ENCODE measurements at regions not wholly inside any gene's neighbourhood (a gene's known extent, or its start where the extent isn't known, plus 50 kb on each side); places are given as distances from the start of the nearest gene placed in this dataset.

- TF ChIP-seq, protein P1, sequence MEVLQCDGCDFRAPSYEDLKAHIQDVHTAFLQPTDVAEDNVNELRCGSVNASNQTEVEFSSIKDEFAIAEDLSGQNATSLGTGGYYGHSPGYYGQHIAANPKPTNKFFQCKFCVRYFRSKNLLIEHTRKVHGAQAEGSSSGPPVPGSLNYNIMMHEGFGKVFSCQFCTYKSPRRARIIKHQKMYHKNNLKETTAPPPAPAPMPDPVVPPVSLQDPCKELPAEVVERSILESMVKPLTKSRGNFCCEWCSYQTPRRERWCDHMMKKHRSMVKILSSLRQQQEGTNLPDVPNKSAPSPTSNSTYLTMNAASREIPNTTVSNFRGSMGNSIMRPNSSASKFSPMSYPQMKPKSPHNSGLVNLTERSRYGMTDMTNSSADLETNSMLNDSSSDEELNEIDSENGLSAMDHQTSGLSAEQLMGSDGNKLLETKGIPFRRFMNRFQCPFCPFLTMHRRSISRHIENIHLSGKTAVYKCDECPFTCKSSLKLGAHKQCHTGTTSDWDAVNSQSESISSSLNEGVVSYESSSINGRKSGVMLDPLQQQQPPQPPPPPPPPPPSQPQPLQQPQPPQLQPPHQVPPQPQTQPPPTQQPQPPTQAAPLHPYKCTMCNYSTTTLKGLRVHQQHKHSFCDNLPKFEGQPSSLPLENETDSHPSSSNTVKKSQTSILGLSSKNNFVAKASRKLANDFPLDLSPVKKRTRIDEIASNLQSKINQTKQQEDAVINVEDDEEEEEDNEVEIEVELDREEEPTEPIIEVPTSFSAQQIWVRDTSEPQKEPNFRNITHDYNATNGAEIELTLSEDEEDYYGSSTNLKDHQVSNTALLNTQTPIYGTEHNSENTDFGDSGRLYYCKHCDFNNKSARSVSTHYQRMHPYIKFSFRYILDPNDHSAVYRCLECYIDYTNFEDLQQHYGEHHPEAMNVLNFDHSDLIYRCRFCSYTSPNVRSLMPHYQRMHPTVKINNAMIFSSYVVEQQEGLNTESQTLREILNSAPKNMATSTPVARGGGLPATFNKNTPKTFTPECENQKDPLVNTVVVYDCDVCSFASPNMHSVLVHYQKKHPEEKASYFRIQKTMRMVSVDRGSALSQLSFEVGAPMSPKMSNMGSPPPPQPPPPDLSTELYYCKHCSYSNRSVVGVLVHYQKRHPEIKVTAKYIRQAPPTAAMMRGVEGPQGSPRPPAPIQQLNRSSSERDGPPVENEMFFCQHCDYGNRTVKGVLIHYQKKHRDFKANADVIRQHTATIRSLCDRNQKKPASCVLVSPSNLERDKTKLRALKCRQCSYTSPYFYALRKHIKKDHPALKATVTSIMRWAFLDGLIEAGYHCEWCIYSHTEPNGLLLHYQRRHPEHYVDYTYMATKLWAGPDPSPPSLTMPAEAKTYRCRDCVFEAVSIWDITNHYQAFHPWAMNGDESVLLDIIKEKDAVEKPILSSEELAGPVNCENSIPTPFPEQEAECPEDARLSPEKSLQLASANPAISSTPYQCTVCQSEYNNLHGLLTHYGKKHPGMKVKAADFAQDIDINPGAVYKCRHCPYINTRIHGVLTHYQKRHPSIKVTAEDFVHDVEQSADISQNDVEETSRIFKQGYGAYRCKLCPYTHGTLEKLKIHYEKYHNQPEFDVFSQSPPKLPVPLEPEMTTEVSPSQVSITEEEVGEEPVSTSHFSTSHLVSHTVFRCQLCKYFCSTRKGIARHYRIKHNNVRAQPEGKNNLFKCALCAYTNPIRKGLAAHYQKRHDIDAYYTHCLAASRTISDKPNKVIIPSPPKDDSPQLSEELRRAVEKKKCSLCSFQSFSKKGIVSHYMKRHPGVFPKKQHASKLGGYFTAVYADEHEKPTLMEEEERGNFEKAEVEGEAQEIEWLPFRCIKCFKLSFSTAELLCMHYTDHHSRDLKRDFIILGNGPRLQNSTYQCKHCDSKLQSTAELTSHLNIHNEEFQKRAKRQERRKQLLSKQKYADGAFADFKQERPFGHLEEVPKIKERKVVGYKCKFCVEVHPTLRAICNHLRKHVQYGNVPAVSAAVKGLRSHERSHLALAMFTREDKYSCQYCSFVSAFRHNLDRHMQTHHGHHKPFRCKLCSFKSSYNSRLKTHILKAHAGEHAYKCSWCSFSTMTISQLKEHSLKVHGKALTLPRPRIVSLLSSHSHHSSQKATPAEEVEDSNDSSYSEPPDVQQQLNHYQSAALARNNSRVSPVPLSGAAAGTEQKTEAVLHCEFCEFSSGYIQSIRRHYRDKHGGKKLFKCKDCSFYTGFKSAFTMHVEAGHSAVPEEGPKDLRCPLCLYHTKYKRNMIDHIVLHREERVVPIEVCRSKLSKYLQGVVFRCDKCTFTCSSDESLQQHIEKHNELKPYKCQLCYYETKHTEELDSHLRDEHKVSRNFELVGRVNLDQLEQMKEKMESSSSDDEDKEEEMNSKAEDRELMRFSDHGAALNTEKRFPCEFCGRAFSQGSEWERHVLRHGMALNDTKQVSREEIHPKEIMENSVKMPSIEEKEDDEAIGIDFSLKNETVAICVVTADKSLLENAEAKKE (CRISPR knock-in tag; IDR thresholded peaks at IDR 0.05), result no peak
Measured at GRCh38 chr15:81863162-81863561, 182.7 kb downstream of the MEX3B start (continued).

DNA sequence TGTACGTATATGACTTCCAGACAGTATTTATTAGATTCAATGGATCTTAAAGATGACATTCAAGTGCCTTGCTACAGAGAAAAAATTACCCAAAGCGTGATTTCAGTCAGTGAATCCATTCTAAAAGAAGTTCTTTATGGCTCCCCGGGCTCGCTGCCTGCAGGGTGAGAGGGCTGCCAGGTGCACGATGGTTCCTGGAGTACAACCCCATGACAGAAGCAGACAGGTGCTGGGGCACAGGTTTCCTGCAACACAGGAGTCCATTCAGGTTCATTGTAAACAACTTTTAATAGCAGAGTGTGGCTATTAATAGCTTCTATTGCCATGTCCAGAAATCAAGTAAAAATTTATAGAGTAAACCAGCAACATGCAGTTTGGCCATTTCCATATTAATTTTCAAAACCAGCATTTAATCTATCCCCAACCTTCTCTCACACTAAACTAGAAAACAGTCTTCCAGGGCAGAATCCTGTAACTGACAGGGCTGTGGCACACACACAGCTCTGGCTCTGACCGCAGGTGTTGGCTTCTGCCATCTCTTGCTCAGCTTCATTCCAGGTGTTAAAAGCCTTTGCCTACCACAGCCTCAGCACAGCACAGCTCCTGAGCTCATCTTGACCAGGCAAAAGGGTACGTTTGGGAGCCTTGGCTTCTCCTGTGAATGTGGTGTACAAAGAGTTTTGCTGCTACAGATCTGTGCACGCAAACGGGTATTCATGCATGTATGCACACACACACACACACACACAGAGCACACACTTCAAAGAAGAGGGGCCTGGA, 185.9 kb downstream of the MEX3B start:
- no peaks in the 10 kb centered on the region; the same call in 2 of the 3 replicates for H3K4me1 Mint-ChIP-seq
- peaks cover 6% of the 10 kb centered on the region; the same call in 1 of the 2 replicates for H3K9me2 ChIP-seq (ENCODE audit: insufficient read depth)

DNA sequence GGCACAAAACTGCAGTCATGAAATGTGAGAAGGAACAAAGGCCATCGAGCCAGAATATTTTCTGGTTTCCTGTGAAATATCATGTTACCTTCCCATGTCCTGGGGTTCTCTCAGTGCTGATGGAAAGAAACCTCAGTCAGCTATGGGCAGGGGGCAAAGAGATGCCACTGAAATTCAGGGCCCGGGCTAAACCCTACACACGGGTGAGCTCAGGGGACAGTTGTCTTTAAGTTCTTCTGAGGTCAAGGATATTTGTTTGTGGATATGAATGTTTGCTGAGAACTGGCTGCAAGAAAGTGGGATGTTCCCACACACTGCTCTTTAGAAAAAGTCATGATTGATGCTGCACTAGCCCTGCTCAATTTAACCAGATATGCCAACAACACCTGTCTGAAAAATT, 187.2 kb downstream of the MEX3B start:
- Mint-ChIP-seq H3K36me3 (ENCODE audit: low read depth) (no peaks in the 10 kb centered on the region; the same call in 2 of the 3 replicates), H3K27ac (no peak overlapping the region), H3K4me1 (no peaks in the 10 kb centered on the region; the same call in 2 of the 3 replicates), H3K4me3 (no peak overlapping the region), H3K27me3 (ENCODE audit: insufficient read depth, low read depth, poor library complexity) (no peaks in the 10 kb centered on the region), H3K9me3 (no peaks in the 10 kb centered on the region)
- Histone ChIP-seq H3K4me3 (no peak overlapping the region), H3K36me3 (ENCODE audit: insufficient read depth) (no peaks in the 10 kb centered on the region), H3K4me2 (no peak overlapping the region), H3K79me2 (replicated peaks; ENCODE audit: insufficient read depth) (peaks cover 12% of the 10 kb centered on the region; the same call in 1 of the 2 replicates), H3K27ac (ENCODE audit: low read depth) (no peak overlapping the region; the same call in 1 of the 2 replicates), H3F3A (replicated peaks; ENCODE audit: low read depth) (no peaks in the 10 kb centered on the region), H3K4me1 (ENCODE audit: insufficient read depth) (no peaks in the 10 kb centered on the region), H3K27me3 (ENCODE audit: insufficient read depth) (no peaks in the 10 kb centered on the region), H2AFZ (no peak overlapping the region), H4K20me1 (replicated peaks; ENCODE audit: insufficient read depth) (peaks cover 6% of the 10 kb centered on the region), H3K9me2 (ENCODE audit: insufficient read depth) (peaks cover 6% of the 10 kb centered on the region; the same call in 1 of the 2 replicates)
- DNase-seq (ENCODE audit: low spot score) (no peak), ATAC-seq (no peak)
- TF ChIP-seq POLR2AphosphoS5 (IDR thresholded peaks at IDR 0.05; ENCODE audit: low read depth), result no peak
- TF ChIP-seq, protein P1 (CRISPR knock-in tag; IDR thresholded peaks at IDR 0.05), result no peak

More for the DNA sequence above, 185.9 kb downstream of the MEX3B start:
- Mint-ChIP-seq H3K27me3 (ENCODE audit: insufficient read depth, low read depth, poor library complexity) (no peaks in the 10 kb centered on the region), H3K27ac (no peak overlapping the region), H3K36me3 (ENCODE audit: low read depth) (peaks cover 4% of the 10 kb centered on the region; the same call in 2 of the 3 replicates), H3K4me3 (no peak overlapping the region), H3K9me3 (no peaks in the 10 kb centered on the region)
- Histone ChIP-seq H3K27me3 (ENCODE audit: insufficient read depth) (no peaks in the 10 kb centered on the region), H2AFZ (no peak overlapping the region), H4K20me1 (replicated peaks; ENCODE audit: insufficient read depth) (peaks cover 9% of the 10 kb centered on the region), H3K4me2 (no peak overlapping the region), H3K27ac (ENCODE audit: low read depth) (no peak overlapping the region), H3K4me3 (no peak overlapping the region), H3K4me1 (ENCODE audit: insufficient read depth) (no peaks in the 10 kb centered on the region), H3F3A (replicated peaks; ENCODE audit: low read depth) (no peaks in the 10 kb centered on the region), H3K36me3 (ENCODE audit: insufficient read depth) (no peaks in the 10 kb centered on the region), H3K79me2 (replicated peaks; ENCODE audit: insufficient read depth) (peaks cover 7% of the 10 kb centered on the region; the same call in 1 of the 2 replicates)
- TF ChIP-seq ZNF331 (CRISPR knock-in tag; IDR thresholded peaks at IDR 0.05; ENCODE audit: low read depth), result no peak
- DNase-seq (ENCODE audit: low spot score), result no peak
- ATAC-seq, result no peak

All from GM23338 (cell line).